Skeletal muscle satellite cell (primary cell): ENCODE measurements at regions not wholly inside any gene's neighbourhood (a gene's known extent, or its start where the extent isn't known, plus 50 kb on each side); places are given as distances from the start of the nearest gene placed in this dataset.

ENCODE experiments used
- H3K27me3 ChIP-seq: 2 replicates; pipeline ENCODE4 v1.7.0; 2013; ENCODE audit warnings: low read length; ENCODE audit not compliant: control insufficient read depth, insufficient read depth
- H3K36me3 ChIP-seq: 2 replicates; pipeline ENCODE4 v1.7.0; 2013; ENCODE audit warnings: mild to moderate bottlenecking, control low read depth, low read length; ENCODE audit not compliant: insufficient read depth
- H3K4me1 ChIP-seq: 2 replicates; pipeline ENCODE4 v1.7.0; 2013; ENCODE audit warnings: low read length; ENCODE audit not compliant: control insufficient read depth, insufficient read depth
- H3K4me2 ChIP-seq: 2 replicates; pipeline ENCODE4 v1.7.0; 2013; ENCODE audit warnings: mild to moderate bottlenecking, low read length
- H3K4me3 ChIP-seq: 2 replicates; pipeline ENCODE4 v1.7.0; 2013; ENCODE audit warnings: low read length
- H3K9ac ChIP-seq: 2 replicates; pipeline ENCODE4 v1.7.0; 2013; ENCODE audit warnings: mild to moderate bottlenecking, low read depth, low read length, moderate library complexity
- H3K9me3 ChIP-seq: replicated peaks from 2 replicates; pipeline ENCODE4 v1.7.0; 2013; ENCODE audit warnings: mild to moderate bottlenecking, control low read depth, low read length

DNA sequence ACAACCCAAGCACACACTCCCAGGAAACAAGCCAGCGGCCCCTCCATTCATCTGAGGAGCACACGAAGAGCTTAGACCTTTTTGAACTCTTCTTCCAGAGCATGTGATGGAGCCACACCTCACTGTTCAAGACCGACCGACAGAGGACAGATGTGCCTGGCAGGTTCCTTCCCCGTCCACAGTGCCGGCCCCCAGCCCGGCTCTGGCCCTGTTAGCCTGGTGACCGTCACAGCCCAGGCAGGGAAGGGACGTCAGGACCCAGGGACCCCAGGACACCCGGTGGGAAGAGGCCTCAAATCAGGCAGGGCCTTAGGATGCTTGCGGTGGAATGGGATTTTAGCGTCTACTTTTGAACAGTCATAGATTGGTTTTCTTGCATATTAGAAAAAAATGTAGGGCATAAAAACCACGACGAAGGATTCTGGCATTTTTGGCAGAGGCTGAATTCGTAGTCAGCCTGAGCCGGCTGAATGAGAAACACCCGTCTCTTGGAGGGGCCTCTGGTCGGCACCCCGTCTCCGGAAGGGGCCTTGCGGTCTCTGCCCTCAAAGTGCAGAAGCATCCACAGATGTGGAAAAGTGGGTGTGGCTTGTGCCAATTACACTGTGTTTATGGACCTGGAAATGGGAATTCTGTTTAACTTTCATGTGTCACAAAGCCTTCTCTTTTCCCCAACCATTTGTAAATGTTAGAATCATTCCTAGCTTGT, 79.3 kb downstream of the SIK1 start:
- Histone ChIP-seq H3K9ac (no peak overlapping the region), H3K27me3 (no peaks in the 10 kb centered on the region), H3K4me1 (peaks cover 10% of the 10 kb centered on the region), H3K4me2 (no peak overlapping the region), H3K9me3 (no peaks in the 10 kb centered on the region), H3K36me3 (no peaks in the 10 kb centered on the region), H3K4me3 (no peak overlapping the region)

DNA sequence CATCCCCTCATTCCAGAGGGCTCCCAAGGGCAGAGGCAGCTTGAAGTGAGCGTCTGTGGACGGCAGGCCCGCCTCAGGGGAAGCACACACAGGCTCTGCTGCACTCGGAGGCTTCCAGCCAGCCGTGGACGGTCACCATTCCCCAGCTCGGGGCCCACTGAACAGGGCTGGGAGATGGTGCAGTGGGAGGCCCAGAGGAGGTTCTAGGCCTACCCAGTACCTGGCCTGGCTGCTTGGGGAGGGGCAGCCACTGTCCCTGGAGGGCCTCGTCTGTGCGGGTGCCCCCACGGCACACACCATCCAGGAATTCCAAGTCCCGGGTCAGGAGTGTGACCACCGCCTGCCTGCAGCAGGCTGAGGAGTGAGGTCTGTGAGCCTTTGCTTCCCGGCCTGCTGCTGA, 80.4 kb downstream of the SIK1 start:
- no peak overlapping the region for H3K9ac ChIP-seq
- no peak overlapping the region for H3K4me3 ChIP-seq
- no peaks in the 10 kb centered on the region for H3K27me3 ChIP-seq
- no peaks in the 10 kb centered on the region for H3K9me3 ChIP-seq
- no peak overlapping the region for H3K4me2 ChIP-seq
- peaks cover 14% of the 10 kb centered on the region for H3K4me1 ChIP-seq
- H3K36me3 ChIP-seq = no peaks in the 10 kb centered on the region

GRCh38 chr21:43345746-43346409, 81.1 kb downstream of the SIK1 start:
- Histone ChIP-seq H3K9me3 (no peaks in the 10 kb centered on the region), H3K4me3 (no peak overlapping the region), H3K4me2 (no peak overlapping the region), H3K36me3 (no peaks in the 10 kb centered on the region), H3K4me1 (peaks cover 21% of the 10 kb centered on the region), H3K9ac (no peak overlapping the region), H3K27me3 (no peaks in the 10 kb centered on the region)

GRCh38 chr21:43345046-43345745, 81.7 kb downstream of the SIK1 start:
- no peaks in the 10 kb centered on the region for H3K9me3 ChIP-seq
- no peaks in the 10 kb centered on the region for H3K27me3 ChIP-seq
- H3K4me3 ChIP-seq = no peak overlapping the region
- no peaks in the 10 kb centered on the region for H3K36me3 ChIP-seq
- H3K4me1 ChIP-seq = peaks cover 28% of the 10 kb centered on the region
- no peak overlapping the region for H3K4me2 ChIP-seq
- H3K9ac ChIP-seq = no peak overlapping the region

DNA sequence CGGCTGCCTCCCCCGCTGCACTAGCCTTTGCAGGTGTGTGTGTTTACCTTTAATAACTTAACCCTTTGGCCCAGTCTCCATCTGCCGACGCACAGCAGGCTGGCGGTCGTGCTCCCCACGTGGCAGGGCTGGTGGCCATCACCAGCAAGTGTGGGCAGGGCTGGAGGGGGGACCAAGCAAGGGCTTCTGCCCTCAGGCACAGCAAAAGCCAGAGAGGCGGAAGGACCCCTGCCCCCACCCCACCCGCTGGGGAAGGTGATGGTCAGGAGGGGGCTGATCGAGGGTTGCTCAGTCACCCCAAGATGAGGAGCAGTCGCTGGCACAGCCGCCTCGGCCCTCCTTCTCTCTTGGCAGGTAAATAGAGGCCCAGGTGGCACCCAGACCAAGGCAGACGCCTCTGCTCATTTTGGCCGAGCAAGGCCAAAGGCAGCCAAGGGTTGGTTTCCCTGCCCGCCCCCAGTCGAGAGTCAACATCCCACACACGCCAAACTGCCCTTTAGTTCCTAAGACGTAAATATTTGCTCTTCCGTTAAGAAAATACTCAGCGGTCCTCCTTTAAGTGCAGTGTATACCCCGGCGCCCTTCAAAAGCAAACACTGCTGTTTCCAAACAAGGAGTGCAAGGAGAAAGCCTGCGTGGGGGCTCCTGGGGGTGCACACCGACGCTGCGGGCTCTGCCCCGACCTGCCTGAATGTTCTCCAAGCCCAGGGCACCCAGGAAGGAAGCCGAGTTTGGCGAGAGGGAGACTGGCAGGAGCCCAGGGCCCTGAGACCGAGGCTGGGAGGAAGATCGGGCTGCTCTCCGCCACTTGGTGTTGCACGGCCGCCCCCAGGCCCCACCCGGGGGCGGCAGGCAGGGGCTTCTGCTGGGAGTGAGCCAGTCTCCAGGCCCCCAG, 82.7 kb downstream of the SIK1 start:
- Histone ChIP-seq H3K4me1 (peaks cover 28% of the 10 kb centered on the region), H3K27me3 (no peaks in the 10 kb centered on the region), H3K36me3 (no peaks in the 10 kb centered on the region), H3K9ac (no peak overlapping the region), H3K4me3 (no peak overlapping the region), H3K9me3 (no peaks in the 10 kb centered on the region), H3K4me2 (no peak overlapping the region)

GRCh38 chr21:43343095-43343991, 83.6 kb downstream of the SIK1 start:
- Histone ChIP-seq H3K9me3 (no peaks in the 10 kb centered on the region), H3K36me3 (no peaks in the 10 kb centered on the region), H3K4me2 (no peak overlapping the region), H3K9ac (no peak overlapping the region), H3K4me1 (peaks cover 28% of the 10 kb centered on the region), H3K4me3 (no peak overlapping the region), H3K27me3 (no peaks in the 10 kb centered on the region)

DNA sequence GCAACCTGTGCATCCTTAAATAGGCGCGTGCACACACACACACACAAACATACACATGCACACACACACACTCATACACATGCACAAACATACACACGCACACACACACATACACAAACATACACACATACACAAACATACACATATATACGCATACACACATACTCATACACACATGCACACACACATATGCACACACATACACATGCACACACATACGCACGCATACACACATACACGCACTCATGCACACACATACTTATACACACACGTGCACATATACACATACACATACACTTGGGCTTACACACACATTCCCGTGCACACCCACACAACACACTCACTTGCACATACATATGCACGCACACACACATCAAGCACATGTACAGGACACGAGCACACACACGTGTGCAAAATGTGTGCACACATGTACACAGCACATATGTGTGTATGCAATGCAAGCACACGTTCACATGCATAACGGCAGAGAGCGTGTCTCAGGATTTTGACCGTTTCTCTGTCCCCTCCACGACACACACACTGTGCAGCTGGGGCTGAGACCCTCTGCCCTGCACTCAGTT, 84.5 kb downstream of the SIK1 start:
- H3K9ac ChIP-seq = no peak overlapping the region
- no peaks in the 10 kb centered on the region for H3K9me3 ChIP-seq
- H3K4me3 ChIP-seq = no peak overlapping the region
- H3K36me3 ChIP-seq = no peaks in the 10 kb centered on the region
- no peaks in the 10 kb centered on the region for H3K27me3 ChIP-seq
- no peak overlapping the region for H3K4me2 ChIP-seq
- H3K4me1 ChIP-seq = peaks cover 28% of the 10 kb centered on the region

GRCh38 chr21:43341378-43342161, 85.4 kb downstream of the SIK1 start:
- H3K27me3 ChIP-seq = no peaks in the 10 kb centered on the region
- peak overlapping the region; percentile 77 for H3K9ac ChIP-seq

DNA sequence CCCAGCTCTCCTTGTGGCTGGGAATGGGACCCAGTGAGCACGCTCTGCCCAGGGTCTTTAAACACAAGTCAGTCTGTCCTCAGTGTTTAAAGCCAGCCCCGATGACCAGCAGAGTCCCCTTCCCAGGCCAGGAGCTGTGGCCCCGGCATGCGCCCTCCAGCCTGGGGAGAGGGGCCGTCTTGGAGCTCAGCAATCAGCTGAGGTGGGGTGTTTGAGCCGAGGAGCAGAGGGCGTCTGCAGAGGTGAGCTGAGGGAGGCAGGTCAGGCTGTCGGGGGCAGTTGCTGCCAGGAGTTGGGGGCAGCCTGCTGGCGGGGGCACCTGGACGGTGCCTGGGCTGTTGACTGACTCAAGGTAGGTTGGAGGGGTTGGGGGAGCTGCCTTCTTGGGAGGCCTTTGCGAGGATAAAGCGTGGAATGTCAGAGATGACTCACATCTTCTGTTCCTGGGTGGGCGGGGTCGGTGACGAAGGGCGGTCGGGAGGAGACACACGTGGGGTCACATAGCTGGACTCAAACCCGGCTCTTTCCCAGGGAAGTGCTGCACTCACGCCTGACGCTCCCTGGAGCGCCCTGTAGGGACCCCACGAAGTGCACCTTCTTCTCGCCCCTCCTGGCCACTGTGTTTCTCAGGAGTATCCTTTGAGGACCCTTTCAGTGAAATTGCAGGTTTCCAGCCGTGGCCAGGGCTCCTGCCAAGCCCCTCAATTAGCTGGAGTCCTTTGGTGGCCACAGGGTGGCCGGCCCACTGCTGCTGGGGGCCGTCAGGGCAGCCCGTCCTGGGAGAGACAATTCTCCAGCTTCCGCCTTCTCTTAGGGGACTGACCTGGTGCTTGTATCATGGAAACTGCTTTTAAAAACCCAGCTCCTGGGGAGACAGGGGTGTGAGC, 86.2 kb downstream of the SIK1 start:
- Histone ChIP-seq H3K4me3 (peak overlapping the region; percentile 48), H3K4me2 (peak overlapping the region; percentile 74), H3K4me1 (peaks cover 21% of the 10 kb centered on the region), H3K9ac (peak overlapping the region; percentile 77), H3K27me3 (no peaks in the 10 kb centered on the region), H3K36me3 (no peaks in the 10 kb centered on the region), H3K9me3 (no peaks in the 10 kb centered on the region)

More at GRCh38 chr21:43341378-43342161, 85.4 kb downstream of the SIK1 start:
- Histone ChIP-seq H3K4me3 (peak overlapping the region; percentile 48), H3K4me2 (peak overlapping the region; percentile 74), H3K9me3 (no peaks in the 10 kb centered on the region), H3K36me3 (no peaks in the 10 kb centered on the region), H3K4me1 (peaks cover 28% of the 10 kb centered on the region)
